Suprapubic skin (tissue), 4 donors: ENCODE measurements at regions not wholly inside any gene's neighbourhood (a gene's known extent, or its start where the extent isn't known, plus 50 kb on each side); places are given as distances from the start of the nearest gene placed in this dataset.

Experiments used
- DNase-seq, 2 donors: peaks; one replicate each; pipeline ENCODE4 v3.0.0-alpha.2; 2019; ENCODE audit warnings: low spot score in 2 of 2
- H3K27ac ChIP-seq: fragments of 200-600 bp; sonication (generic); one replicate; pipeline ENCODE4 v1.5.1; 2019
- H3K27me3 ChIP-seq: fragments of 200-600 bp; sonication (generic); one replicate; pipeline ENCODE4 v1.5.1; 2019
- H3K36me3 ChIP-seq: fragments of 200-600 bp; sonication (generic); one replicate; pipeline ENCODE4 v1.5.1; 2019
- H3K4me1 ChIP-seq: fragments of 200-600 bp; sonication (generic); one replicate; pipeline ENCODE4 v1.5.1; 2019
- H3K4me3 ChIP-seq: fragments of 200-600 bp; sonication (generic); one replicate; pipeline ENCODE4 v1.5.1; 2019; ENCODE audit warnings: mild to moderate bottlenecking
- H3K9me3 ChIP-seq: fragments of 200-600 bp; sonication (generic); one replicate; pipeline ENCODE4 v1.5.1; 2019
- CTCF ChIP-seq, 2 donors: fragments of 200-600 bp in 1 of 2; fragments of 450-650 bp in 1 of 2; sonication (generic) in 1 of 2; IDR thresholded peaks; one replicate each; pipeline ENCODE4 v1.5.1; 2016 to 2019; ENCODE audit warnings: antibody characterized with exemption in 2 of 2, mild to moderate bottlenecking in 1 of 2, moderate library complexity in 1 of 2
- EP300 ChIP-seq: sonication (generic); formaldehyde crosslinking; IDR thresholded peaks from one replicate; pipeline ENCODE4 v1.6.1; 2017; ENCODE audit warnings: antibody characterized with exemption
- POLR2A ChIP-seq, 2 donors: fragments of 450-650 bp; IDR thresholded peaks; one replicate each; pipeline ENCODE4 v1.6.1; 2017; ENCODE audit warnings: antibody characterized with exemption in 2 of 2, mild to moderate bottlenecking in 2 of 2, moderate library complexity in 2 of 2
- POLR2AphosphoS5 ChIP-seq, 3 donors: sonication (generic); formaldehyde crosslinking; IDR thresholded peaks; one replicate each; pipeline ENCODE4 v1.6.1; 2017; ENCODE audit warnings: antibody characterized with exemption in 3 of 3
- WGBS: methylation state at CpG from one replicate; pipeline ENCODE4 v1.1.5; 2018; 5-methylcytosine and 5-hydroxymethylcytosine counted together

DNA sequence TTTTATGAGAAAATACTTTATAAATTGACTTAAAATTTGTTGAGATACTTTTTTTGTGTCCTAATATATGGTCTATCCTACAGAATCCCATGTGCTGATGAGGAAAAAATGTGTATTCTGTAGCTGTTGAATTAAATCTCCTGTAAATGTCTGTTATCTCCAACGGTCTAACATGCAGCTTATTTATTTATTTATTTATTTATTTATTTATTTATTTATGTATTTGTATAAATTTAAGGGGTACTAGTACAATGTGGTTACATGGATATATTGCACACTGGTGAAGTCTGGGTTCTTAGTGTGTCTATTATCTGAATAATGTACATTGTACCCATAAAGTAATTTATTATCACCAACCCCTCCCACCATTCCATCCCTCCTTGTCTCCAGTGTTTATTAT lies 315.5 kb downstream of the TENT5A start:
- no peak for DNase-seq
- TF ChIP-seq POLR2AphosphoS5 (IDR thresholded peaks at IDR 0.05) = no peak
- no peak for TF ChIP-seq POLR2A (IDR thresholded peaks at IDR 0.05)
- no peak for TF ChIP-seq CTCF (IDR thresholded peaks at IDR 0.05)
- no peak for TF ChIP-seq EP300
- Histone ChIP-seq H3K36me3 (no peaks in the 10 kb centered on the region), H3K27me3 (no peaks in the 10 kb centered on the region), H3K4me1 (no peaks in the 10 kb centered on the region), H3K4me3 (no peak overlapping the region), H3K9me3 (peaks cover 7% of the 10 kb centered on the region), H3K27ac (no peak overlapping the region)
- 77% methylated on average over 1 of the region's 1 CpG for WGBS

GRCh38 chr6:81413306-81413705 lies 339.2 kb downstream of the TENT5A start:
- H3K4me1 ChIP-seq = no peaks in the 10 kb centered on the region
- DNase-seq = no peak
- WGBS = 75% methylated on average over 4 of the region's 4 CpGs

DNA sequence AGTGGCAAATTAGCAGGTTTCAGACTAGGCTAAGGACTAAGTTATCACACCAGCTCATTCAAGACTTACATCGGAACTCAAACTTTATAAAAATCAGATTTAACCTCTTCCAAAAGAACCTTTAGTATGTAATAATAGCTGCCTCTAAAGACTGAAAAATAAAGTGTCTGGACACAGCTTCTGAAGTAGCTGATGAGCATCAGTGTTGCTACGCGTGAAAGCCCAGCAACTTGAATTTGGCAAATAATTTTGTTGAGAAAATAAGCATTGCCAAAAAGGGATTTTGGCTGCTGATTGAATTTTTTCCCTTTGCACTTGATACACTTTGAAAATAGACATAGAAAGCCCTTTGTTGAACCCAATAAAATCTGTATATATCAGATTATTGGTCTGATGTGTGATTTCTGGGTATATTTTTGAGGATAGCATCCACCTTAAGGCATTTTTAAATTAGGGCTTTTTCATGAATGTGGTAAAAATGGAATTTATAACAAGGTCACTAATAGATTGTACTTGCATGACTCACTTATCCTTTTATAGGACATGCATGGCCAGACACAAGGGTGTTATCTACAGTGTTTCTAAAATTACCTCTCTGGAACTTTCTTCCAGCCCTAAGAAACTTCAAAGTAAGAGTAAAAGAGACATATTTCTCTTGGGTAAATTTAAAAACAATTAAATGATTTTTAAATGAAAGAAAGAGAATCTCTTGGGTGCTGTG lies 350.4 kb downstream of the TENT5A start:
- Histone ChIP-seq H3K36me3 (no peaks in the 10 kb centered on the region), H3K4me1 (no peaks in the 10 kb centered on the region), H3K4me3 (no peak overlapping the region), H3K27ac (no peak overlapping the region), H3K9me3 (no peaks in the 10 kb centered on the region), H3K27me3 (no peaks in the 10 kb centered on the region)
- 64% methylated on average over 3 of the region's 3 CpGs for WGBS
- no peak for DNase-seq
- TF ChIP-seq POLR2A (IDR thresholded peaks at IDR 0.05) (no peak), EP300 (no peak), POLR2AphosphoS5 (IDR thresholded peaks at IDR 0.05) (no peak), CTCF (IDR thresholded peaks at IDR 0.05) (no peak)

More at GRCh38 chr6:81413306-81413705, 339.2 kb downstream of the TENT5A start:
- no peaks in the 10 kb centered on the region for H3K27me3 ChIP-seq
- H3K27ac ChIP-seq = no peak overlapping the region
- H3K4me3 ChIP-seq = no peak overlapping the region
- TF ChIP-seq POLR2A (IDR thresholded peaks at IDR 0.05) (no peak), EP300 (no peak), CTCF (IDR thresholded peaks at IDR 0.05) (no peak)
- no peaks in the 10 kb centered on the region for H3K36me3 ChIP-seq
- no peaks in the 10 kb centered on the region for H3K9me3 ChIP-seq

DNA sequence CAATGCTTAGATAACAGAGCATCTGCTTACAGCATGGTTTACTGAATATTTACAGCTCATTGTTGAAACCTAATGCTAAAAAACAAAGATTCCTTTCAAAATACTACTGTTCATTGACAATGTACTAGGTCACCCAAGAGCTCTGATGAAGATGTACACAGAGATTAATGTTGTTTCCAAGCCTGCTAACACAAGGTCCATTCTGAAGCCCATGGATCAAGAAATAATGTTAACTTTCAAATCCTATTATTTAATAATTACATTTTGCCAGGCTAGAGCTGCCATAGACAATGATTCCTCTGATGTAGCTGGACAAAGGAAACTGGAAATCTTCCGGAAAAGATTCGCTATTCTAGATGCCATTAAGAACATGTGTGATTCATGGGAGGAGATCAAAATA lies 355.6 kb downstream of the TENT5A start:
- no peak for TF ChIP-seq EP300
- no peak for TF ChIP-seq POLR2A (IDR thresholded peaks at IDR 0.05)
- TF ChIP-seq POLR2AphosphoS5 (IDR thresholded peaks at IDR 0.05) = no peak
- no peak for TF ChIP-seq CTCF (IDR thresholded peaks at IDR 0.05)
- Histone ChIP-seq H3K4me3 (no peak overlapping the region), H3K27me3 (no peaks in the 10 kb centered on the region), H3K36me3 (no peaks in the 10 kb centered on the region), H3K4me1 (no peaks in the 10 kb centered on the region), H3K9me3 (peaks cover 4% of the 10 kb centered on the region), H3K27ac (no peak overlapping the region)
- WGBS = 90% methylated on average over 2 of the region's 2 CpGs
- DNase-seq = no peak

GRCh38 chr6:81387163-81387562 lies 365.3 kb downstream of the TENT5A start:
- no peaks in the 10 kb centered on the region for H3K9me3 ChIP-seq
- H3K4me3 ChIP-seq = no peak overlapping the region
- H3K27me3 ChIP-seq = no peaks in the 10 kb centered on the region
- H3K4me1 ChIP-seq = no peaks in the 10 kb centered on the region
- DNase-seq = no peak
- 65% methylated on average over 1 of the region's 1 CpG for WGBS
- TF ChIP-seq EP300 (no peak), CTCF (IDR thresholded peaks at IDR 0.05) (no peak), POLR2AphosphoS5 (IDR thresholded peaks at IDR 0.05) (no peak), POLR2A (IDR thresholded peaks at IDR 0.05) (no peak)
- H3K27ac ChIP-seq = no peak overlapping the region
- H3K36me3 ChIP-seq = no peaks in the 10 kb centered on the region
